H9 (cell line): ENCODE measurements at regions not wholly inside any gene's neighbourhood (a gene's known extent, or its start where the extent isn't known, plus 50 kb on each side); places are given as distances from the start of the nearest gene placed in this dataset.

Source experiments
- DNase-seq: peaks from one replicate; pipeline ENCODE4 v3.0.0-alpha.2; 2017
- H2AFZ ChIP-seq: one replicate; pipeline ENCODE4 v1.6.1; 2013; ENCODE audit warnings: mild to moderate bottlenecking, low read length, control low read depth, moderate library complexity
- H2AK5ac ChIP-seq: 2 replicates; pipeline ENCODE4 v1.6.1; 2013; ENCODE audit warnings: low read length, control low read depth, mixed read lengths; ENCODE audit not compliant: insufficient read length
- H2BK120ac ChIP-seq: one replicate; pipeline ENCODE4 v1.6.1; 2013; ENCODE audit warnings: low read depth, mild to moderate bottlenecking, low read length, control low read depth, inconsistent platforms; ENCODE audit not compliant: poor library complexity, severe bottlenecking
- H2BK12ac ChIP-seq: 2 replicates; pipeline ENCODE4 v1.6.1; 2013; ENCODE audit warnings: low read length, control low read depth, mixed read lengths, low read depth; ENCODE audit not compliant: insufficient read length
- H2BK15ac ChIP-seq: 2 replicates; pipeline ENCODE4 v1.6.1; 2013; ENCODE audit warnings: low read depth, low read length, control low read depth
- H2BK20ac ChIP-seq: one replicate; pipeline ENCODE4 v1.6.1; 2013; ENCODE audit warnings: low read depth, mild to moderate bottlenecking, low read length, control low read depth, inconsistent platforms; ENCODE audit not compliant: poor library complexity, severe bottlenecking
- H2BK5ac ChIP-seq: 2 replicates; pipeline ENCODE4 v1.6.1; 2013; ENCODE audit warnings: low read length, control low read depth, mixed read lengths; ENCODE audit not compliant: insufficient read length
- H3K14ac ChIP-seq: 2 replicates; pipeline ENCODE4 v1.6.1; 2013; ENCODE audit warnings: low read length, control low read depth; ENCODE audit not compliant: insufficient read depth
- H3K18ac ChIP-seq: 2 replicates; pipeline ENCODE4 v1.6.1; 2013; ENCODE audit warnings: low read depth, mild to moderate bottlenecking, mixed read lengths, low read length, control low read depth; ENCODE audit not compliant: insufficient read length
- H3K23ac ChIP-seq: 2 replicates; pipeline ENCODE4 v1.6.1; 2013; ENCODE audit warnings: low read length, control low read depth, mixed read lengths, low read depth; ENCODE audit not compliant: insufficient read length
- H3K23me2 ChIP-seq: 2 replicates; pipeline ENCODE4 v1.6.1; 2013; ENCODE audit warnings: low read depth, mild to moderate bottlenecking, mixed read lengths, low read length, control low read depth; ENCODE audit not compliant: insufficient read length, poor library complexity, severe bottlenecking
- H3K27ac ChIP-seq: 2 replicates; pipeline ENCODE4 v1.5.1; 2013; ENCODE audit warnings: low read length, control low read depth, mixed read lengths, low read depth; ENCODE audit not compliant: insufficient read length
- H3K27me3 ChIP-seq: 2 replicates; pipeline ENCODE4 v1.6.1; 2013; ENCODE audit warnings: low read length, control low read depth, inconsistent platforms; ENCODE audit not compliant: insufficient read depth
- H3K4ac ChIP-seq: 2 replicates; pipeline ENCODE4 v1.6.1; 2013; ENCODE audit warnings: low read depth, mild to moderate bottlenecking, control low read depth, inconsistent platforms, low read length, moderate library complexity
- H3K4me1 ChIP-seq: 2 replicates; pipeline ENCODE4 v1.6.1; 2013; ENCODE audit warnings: low read length, control low read depth, inconsistent platforms; ENCODE audit not compliant: insufficient read depth
- H3K4me2 ChIP-seq: 2 replicates; pipeline ENCODE4 v1.6.1; 2013; ENCODE audit warnings: low read length, control low read depth, mixed read lengths; ENCODE audit not compliant: insufficient read length, insufficient read depth
- H3K56ac ChIP-seq: 2 replicates; pipeline ENCODE4 v1.6.1; 2013; ENCODE audit warnings: low read depth, mild to moderate bottlenecking, mixed read lengths, low read length, control low read depth; ENCODE audit not compliant: insufficient read length
- H3K79me1 ChIP-seq: 2 replicates; pipeline ENCODE4 v1.6.1; 2013; ENCODE audit warnings: low read depth, mild to moderate bottlenecking, moderate library complexity, low read length, control low read depth, inconsistent platforms; ENCODE audit not compliant: insufficient read depth, poor library complexity, severe bottlenecking
- H3K79me2 ChIP-seq: 2 replicates; pipeline ENCODE4 v1.6.1; 2013; ENCODE audit warnings: low read length, control low read depth, inconsistent platforms; ENCODE audit not compliant: insufficient read depth
- H3K9ac ChIP-seq: 2 replicates; pipeline ENCODE4 v1.6.1; 2013; ENCODE audit warnings: low read length, control low read depth, mixed read lengths; ENCODE audit not compliant: insufficient read length; ENCODE audit errors: extremely low read depth
- H3K9me3 ChIP-seq: one replicate; pipeline ENCODE4 v1.6.1; 2013; ENCODE audit warnings: low read depth, low read length, inconsistent platforms; ENCODE audit not compliant: control insufficient read depth
- H3T11ph ChIP-seq: one replicate; pipeline ENCODE4 v1.6.1; 2013; ENCODE audit warnings: mild to moderate bottlenecking, low read length, control low read depth, inconsistent platforms
- H4K20me1 ChIP-seq: one replicate; pipeline ENCODE4 v1.6.1; 2013; ENCODE audit not compliant: control insufficient read depth, insufficient read length, insufficient read depth
- H4K5ac ChIP-seq: 2 replicates; pipeline ENCODE4 v1.6.1; 2013; ENCODE audit warnings: low read depth, mild to moderate bottlenecking, mixed read lengths, low read length, control low read depth; ENCODE audit not compliant: insufficient read length
- H4K8ac ChIP-seq: replicated peaks from 2 replicates; pipeline ENCODE4 v1.6.1; 2013; ENCODE audit warnings: low read length, control low read depth, mixed read lengths, low read depth; ENCODE audit not compliant: insufficient read length
- H4K91ac ChIP-seq: 2 replicates; pipeline ENCODE4 v1.6.1; 2013; ENCODE audit warnings: low read depth, mild to moderate bottlenecking, moderate library complexity, mixed read lengths, low read length, control low read depth; ENCODE audit not compliant: insufficient read length
- H3K27ac Mint-ChIP-seq, 3 experiments: 2 replicates in 2 of 3; 3 replicates in 1 of 3; pipeline ENCODE4 v1.8.0; 2020 to 2021; ENCODE audit warnings: mixed read lengths in 3 of 3, mild to moderate bottlenecking in 1 of 3, moderate library complexity in 1 of 3
- H3K27me3 Mint-ChIP-seq: 2 replicates; pipeline ENCODE4 v1.8.0; 2021; ENCODE audit warnings: low read depth, mild to moderate bottlenecking, moderate library complexity, mixed read lengths
- H3K36me3 Mint-ChIP-seq, 3 experiments: 2 replicates in 2 of 3; 3 replicates in 1 of 3; pipeline ENCODE4 v1.8.0; 2020 to 2021; ENCODE audit warnings: low read depth in 3 of 3, mixed read lengths in 3 of 3; ENCODE audit not compliant: insufficient read depth in 1 of 3
- H3K4me1 Mint-ChIP-seq, 2 experiments: 2 replicates each; pipeline ENCODE4 v1.8.0; 2020; ENCODE audit warnings: mixed read lengths in 2 of 2
- H3K4me3 Mint-ChIP-seq, 2 experiments: 2 replicates in 1 of 2; 3 replicates in 1 of 2; pipeline ENCODE4 v1.8.0; 2020 to 2021; ENCODE audit warnings: mild to moderate bottlenecking in 2 of 2, mixed read lengths in 2 of 2, moderate library complexity in 1 of 2
- H3K9me3 Mint-ChIP-seq, 2 experiments: 2 replicates in 1 of 2; 3 replicates in 1 of 2; pipeline ENCODE4 v1.8.0; 2020; ENCODE audit warnings: mild to moderate bottlenecking in 2 of 2, mixed read lengths in 2 of 2, moderate library complexity in 1 of 2
- CTCF ChIP-seq: fragments of 200-600 bp; sonication (generic); conservative IDR thresholded peaks from 3 replicates; pipeline ENCODE4 v1.8.0; 2021; ENCODE audit warnings: antibody characterized with exemption, mild to moderate bottlenecking
- WGBS: extraction: QIAGEN DNeasy Blood & Tissue Kit; methylation state at CpG from one replicate; pipeline ENCODE4 v1.1.7; 2013; ENCODE audit warnings: missing lambda C conversion rate, low lambda C conversion rate, mixed read lengths; ENCODE audit not compliant: insufficient read length; ENCODE audit errors: extremely low coverage; 5-methylcytosine and 5-hydroxymethylcytosine counted together

- H3K36me3 Mint-ChIP-seq = no peaks in the 10 kb centered on the region; a peak in 1 of 7 replicates
- Histone ChIP-seq H4K5ac (no peak overlapping the region), H3K23ac (no peak overlapping the region), H3K79me1 (no peaks in the 10 kb centered on the region), H3K18ac (no peak overlapping the region), H3K4me1 (no peaks in the 10 kb centered on the region), H4K8ac (no peak overlapping the region), H3K9me3 (no peaks in the 10 kb centered on the region), H3K79me2 (no peaks in the 10 kb centered on the region), H2BK5ac (no peak overlapping the region), H3K56ac (no peak overlapping the region), H3K9ac (no peak overlapping the region), H3K27ac (no peak overlapping the region), H2AFZ (no peak overlapping the region), H3T11ph (no peak overlapping the region), H2BK12ac (no peak overlapping the region), H4K91ac (no peak overlapping the region), H2BK20ac (no peak overlapping the region), H4K20me1 (no peaks in the 10 kb centered on the region), H3K4ac (no peak overlapping the region), H3K27me3 (no peaks in the 10 kb centered on the region), H2BK120ac (no peak overlapping the region), H2BK15ac (no peak overlapping the region), H3K14ac (no peak overlapping the region; the same call in 1 of the 2 replicates), H2AK5ac (no peak overlapping the region), H3K4me2 (no peak overlapping the region), H3K23me2 (no peaks in the 10 kb centered on the region)
- no peak overlapping the region for H3K4me3 Mint-ChIP-seq
- peaks cover 46% of the 10 kb centered on the region for H3K27me3 Mint-ChIP-seq
- no peak for TF ChIP-seq CTCF
- H3K9me3 Mint-ChIP-seq = peaks cover 0 to 3% of the 10 kb centered on the region in 2 experiments; a peak in 1 of 5 replicates
- no peak overlapping the region for H3K27ac Mint-ChIP-seq
- H3K4me1 Mint-ChIP-seq = peaks cover 6 to 9% of the 10 kb centered on the region in 2 experiments; a peak in 3 of 4 replicates
- DNase-seq = no peak
- WGBS = no CpG with 5 or more reads among the region's 1 CpG
These were observed 643.5 kb downstream of the AJAP1 start for GRCh38 chr1:5297886-5298239.
